HepG2 (cell line): ENCODE measurements at regions not wholly inside any gene's neighbourhood (a gene's known extent, or its start where the extent isn't known, plus 50 kb on each side); places are given as distances from the start of the nearest gene placed in this dataset.

ENCODE experiments used
- KDM1A ChIP-seq: IDR thresholded peaks from 2 replicates; pipeline ENCODE4 v1.6.1; 2016; ENCODE audit warnings: missing compliant biosample characterization
- SP2 ChIP-seq: sonication (generic); formaldehyde crosslinking; IDR thresholded peaks from 2 replicates; pipeline ENCODE4 v1.5.1; 2020; ENCODE audit warnings: mild to moderate bottlenecking, missing genetic modification reagents
- XRCC5 ChIP-seq: fragments of 200-400 bp; formaldehyde crosslinking; optimal IDR thresholded peaks from 2 replicates; pipeline ENCODE3; 2017; ENCODE audit warnings: mild to moderate bottlenecking, low read length
- ZBTB44 ChIP-seq: sonication (generic); formaldehyde crosslinking; IDR thresholded peaks from 2 replicates; pipeline ENCODE4 v1.4.0; 2020; ENCODE audit warnings: missing genetic modification reagents
- ZNF407 ChIP-seq: sonication (generic); formaldehyde crosslinking; IDR thresholded peaks from one replicate; pipeline ENCODE4 v1.5.1; 2020; ENCODE audit warnings: mild to moderate bottlenecking, missing genetic modification reagents; ENCODE audit errors: not compliant biosample characterization
- ZNF644 ChIP-seq: IDR thresholded peaks from 2 replicates; pipeline ENCODE4 v1.6.1; 2016; ENCODE audit warnings: low read depth

GRCh38 chr9:91500509-91501014 lies 76.9 kb upstream of the NFIL3 start (continued):
- TF ChIP-seq ZBTB44 (CRISPR knock-in tag) (no peak), ZNF644 (CRISPR knock-in tag) (no peak), KDM1A (CRISPR knock-in tag) (no peak), SP2 (CRISPR knock-in tag) (no peak), XRCC5 (no peak), ZNF407 (CRISPR knock-in tag) (no peak)
